NCI-H748 (cell line): ENCODE measurements at regions not wholly inside any gene's neighbourhood (a gene's known extent, or its start where the extent isn't known, plus 50 kb on each side); places are given as distances from the start of the nearest gene placed in this dataset.

Experiments used
- DNase-seq: peaks from one replicate; lab custom pipeline; 2025; ENCODE audit not compliant: unreplicated experiment; lab: John Stamatoyannopoulos, UW

- DNase-seq, result no peak
Observed at GRCh38 chr10:47186941-47187340, 113.1 kb upstream of the GDF10 start.

DNA sequence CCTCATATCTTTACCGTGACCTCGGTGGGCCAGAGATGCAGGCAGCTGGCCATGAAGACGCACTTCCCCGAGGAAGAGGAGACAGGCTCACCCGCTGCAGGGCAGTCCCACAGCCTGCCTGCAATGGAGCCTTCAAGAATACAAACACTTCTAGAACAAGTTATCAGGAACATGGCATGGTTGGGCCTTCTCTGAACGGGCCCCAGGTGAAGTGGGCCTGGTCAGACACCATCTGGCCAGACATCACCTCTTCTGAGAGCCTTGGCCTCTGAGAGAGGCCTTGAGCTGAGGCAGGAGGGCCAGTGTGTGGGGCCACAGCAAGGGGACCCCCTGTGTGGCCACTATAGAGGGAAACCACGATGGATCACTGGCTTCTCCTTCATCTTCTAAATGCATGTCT is 112.4 kb upstream of the GDF10 start:
- DNase-seq, result no peak

DNA sequence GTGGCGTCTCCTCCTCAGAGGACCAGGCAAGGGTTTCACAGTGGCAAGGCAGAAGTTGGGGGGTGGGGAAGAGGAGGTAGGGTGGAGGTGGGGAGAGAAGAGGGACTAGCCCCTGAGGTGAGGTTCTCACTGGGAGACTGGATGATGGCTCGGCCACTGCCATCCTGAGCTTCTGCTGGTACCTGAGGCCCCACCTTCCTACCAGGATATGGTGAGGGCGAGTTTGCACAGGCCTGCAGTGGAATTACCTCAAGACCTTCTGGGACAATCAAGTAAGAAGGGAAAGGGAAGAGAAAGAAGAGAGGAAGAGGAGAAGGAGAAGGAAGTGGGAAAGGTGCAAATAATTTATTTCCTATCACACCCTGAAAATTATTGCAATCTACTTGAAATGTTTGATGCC is 111.8 kb upstream of the GDF10 start:
- DNase-seq, result no peak

- peak; percentile 47 for DNase-seq
Observed at GRCh38 chr10:47189802-47190201, 110.2 kb upstream of the GDF10 start.

- DNase-seq, result peak; percentile 94
Observed at GRCh38 chr10:47190301-47190700, 109.7 kb upstream of the GDF10 start.

- DNase-seq, result peak; percentile 67
Observed at GRCh38 chr10:47190802-47191450, 109.1 kb upstream of the GDF10 start.

DNA sequence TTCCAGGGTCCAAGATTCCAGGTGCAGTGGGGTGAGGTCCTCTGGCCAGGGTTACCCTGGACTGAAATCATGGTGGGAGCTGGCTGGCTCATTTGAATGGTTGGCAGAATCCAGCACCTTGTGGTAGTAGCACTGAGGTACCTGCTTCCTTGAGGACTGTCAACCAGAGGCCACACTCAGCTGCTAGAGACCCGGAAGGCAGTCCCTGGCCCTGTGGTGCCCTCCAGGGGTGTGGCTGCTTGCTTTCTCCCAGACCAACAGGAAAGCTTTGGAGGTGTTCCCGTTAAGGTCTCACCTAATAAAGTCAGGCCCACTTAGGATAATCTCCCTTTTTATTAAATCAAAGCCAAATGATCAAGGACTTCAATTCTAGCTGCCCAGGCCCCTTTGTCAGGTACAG is 107.7 kb upstream of the GDF10 start:
- no peak for DNase-seq

- DNase-seq, result no peak
Observed at GRCh38 chr10:47193666-47194065, 106.3 kb upstream of the GDF10 start.

- peak; percentile 12 for DNase-seq
Observed at GRCh38 chr10:47195274-47195885, 104.6 kb upstream of the GDF10 start.

DNA sequence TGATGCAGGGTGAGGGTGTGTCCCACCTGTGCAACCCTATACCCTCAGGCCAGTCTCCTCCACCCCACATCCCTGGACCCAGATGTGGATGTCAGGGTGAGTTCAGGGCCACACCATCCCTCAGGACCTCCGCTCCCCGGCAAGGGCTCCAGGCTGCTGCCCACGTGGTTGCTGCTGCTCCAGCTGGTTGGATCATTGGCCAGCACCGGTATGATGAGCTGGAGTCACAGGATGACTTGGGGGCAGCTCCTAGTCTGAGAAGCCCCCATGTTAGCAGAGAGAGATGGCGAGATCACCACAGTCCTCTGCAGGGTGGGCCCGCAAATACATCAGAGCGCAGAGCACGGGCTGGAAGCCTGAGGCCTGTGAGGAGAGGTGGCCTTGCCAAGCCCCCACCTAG is 103.3 kb upstream of the GDF10 start:
- no peak for DNase-seq

- DNase-seq, result no peak
Observed at GRCh38 chr10:47198221-47198620, 101.8 kb upstream of the GDF10 start.

DNA sequence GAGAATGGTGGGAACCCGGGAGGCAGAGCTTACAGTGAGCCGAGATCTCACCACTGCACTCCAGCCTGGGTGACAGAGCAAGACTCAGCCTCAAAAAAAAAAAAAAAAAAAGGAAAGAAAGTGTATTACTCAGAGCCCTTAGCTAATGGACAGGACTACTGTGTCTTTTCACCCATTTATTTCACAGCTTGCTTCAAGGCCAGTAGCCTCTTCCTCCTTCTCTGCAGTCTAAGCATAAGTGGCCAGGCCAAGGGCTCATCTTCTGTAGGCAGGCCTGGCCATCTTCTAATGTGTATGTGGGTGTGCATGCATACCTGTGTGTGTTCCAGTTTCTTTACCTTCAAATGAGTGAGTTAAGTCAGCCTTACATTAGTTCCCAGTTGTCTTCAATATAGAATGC is 94.8 kb upstream of the GDF10 start:
- DNase-seq, result no peak

DNA sequence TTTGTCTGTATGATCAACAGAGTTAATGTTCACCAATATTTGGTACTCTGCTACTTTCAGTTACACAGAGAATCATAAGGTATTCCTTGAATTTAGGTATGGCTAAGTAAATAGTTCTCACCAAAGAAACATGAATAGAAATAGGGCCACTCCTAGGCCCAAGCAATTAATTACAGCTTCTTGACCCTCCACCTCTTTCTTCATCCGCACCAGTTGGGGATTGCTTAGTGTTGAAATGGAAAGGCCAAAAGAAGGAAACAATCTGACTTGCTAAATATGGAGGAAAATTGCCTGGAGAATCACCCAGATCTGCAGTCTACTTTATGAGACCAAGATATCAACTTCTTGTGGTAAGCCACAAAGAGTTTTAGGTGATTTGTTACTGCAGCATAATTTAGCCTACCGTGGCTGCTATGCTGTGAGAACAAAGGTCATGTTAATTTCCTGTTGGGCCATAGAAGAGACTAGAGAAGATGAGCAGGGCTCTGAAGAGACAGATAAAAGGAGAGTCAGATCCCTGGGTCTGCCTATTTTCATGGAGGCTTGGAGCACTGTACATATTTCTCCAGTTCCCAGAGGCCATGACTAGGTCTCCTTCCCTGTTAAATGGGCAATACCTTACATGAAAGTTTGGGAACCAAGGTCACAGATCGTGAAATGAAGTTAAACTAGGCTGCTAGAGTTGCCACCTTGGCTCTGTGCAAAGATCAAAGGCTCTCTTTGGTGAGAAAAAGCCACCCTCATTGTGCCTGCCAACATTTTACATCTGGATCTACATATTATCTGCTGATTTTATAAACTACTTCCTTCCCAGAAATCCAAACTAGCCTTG is 93.3 kb upstream of the GDF10 start:
- DNase-seq, result no peak

DNA sequence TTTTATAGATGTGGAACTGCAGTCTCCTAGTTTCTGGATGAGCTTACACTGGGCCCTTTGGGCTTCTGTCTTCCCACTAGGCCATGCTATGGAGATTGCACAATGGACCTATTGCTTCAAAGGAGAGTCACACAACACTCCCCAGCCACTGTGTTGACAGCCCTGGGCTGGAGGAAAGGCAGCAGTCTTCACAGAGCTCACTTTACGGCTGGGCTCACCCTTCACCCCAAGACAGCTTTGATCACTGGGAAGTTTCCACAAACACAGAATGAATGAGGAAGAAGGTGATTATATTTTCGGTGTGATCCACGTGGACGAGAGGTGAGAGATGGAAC is 92.7 kb upstream of the GDF10 start:
- DNase-seq, result no peak

DNA sequence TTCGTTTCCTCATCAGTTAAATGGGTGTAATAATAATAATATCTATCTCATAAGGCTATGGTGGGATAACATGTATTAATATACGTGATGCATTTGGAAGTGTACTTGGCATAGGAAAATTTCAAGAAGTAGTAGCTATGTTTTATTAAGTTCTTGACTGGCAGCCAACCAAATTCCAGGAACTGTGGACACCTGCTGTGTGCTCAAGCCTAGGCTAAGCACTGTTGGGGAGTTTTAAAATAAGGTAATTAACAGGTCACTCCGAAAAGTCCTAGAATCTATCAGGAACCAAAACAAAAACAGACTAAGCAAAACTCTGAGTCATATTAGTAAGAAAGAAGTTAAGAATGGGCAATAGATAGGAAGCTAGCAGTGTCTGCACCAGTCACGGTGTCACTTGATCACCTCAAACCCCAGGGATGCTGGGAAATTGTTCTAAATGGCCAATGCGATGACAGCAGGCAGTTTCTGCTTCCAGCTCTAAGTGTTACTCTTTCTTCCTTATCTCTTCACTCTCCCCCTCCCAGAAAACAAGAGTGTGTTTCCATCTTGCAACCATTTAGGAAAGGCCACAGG is 92.0 kb upstream of the GDF10 start:
- DNase-seq, result no peak

DNA sequence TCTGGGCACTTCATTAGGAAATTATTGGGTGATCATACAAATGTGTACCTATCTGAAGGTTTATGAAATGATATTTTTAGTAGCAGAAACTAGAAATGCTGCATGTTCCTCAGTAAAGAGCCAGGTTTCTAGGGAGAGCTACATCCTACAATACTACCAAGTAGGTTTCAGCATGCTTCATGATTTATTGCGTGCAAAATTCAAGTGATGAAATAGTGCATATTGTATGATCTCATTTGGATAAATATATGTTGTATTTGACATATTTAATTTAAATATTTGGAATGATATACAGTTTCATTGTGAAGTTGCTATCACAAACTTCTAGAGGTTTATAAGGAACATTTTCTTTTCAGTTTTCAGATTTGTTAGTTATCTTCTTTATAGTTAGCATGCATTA is 90.5 kb upstream of the GDF10 start:
- DNase-seq, result no peak

DNA sequence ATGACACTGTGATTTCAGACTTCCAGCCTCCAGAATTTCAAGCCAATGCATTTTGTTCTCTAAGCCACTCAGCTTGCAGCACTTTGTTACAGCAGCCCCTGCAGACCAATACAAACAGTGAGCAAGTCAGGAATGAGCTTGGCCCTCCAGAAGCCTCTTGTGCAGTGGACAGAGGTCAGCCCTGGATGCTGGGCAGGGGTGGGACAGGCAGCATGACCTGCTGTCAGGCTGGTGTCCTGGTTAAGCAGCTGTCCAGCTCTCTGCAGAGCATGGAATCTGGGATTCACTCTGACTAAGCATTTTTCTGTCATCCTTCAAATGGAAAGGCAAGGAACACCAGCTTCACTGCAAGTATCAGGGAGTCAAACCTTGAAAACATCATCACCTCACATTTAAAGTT is 85.5 kb upstream of the GDF10 start:
- DNase-seq, result no peak

GRCh38 chr10:47217113-47217512 is 82.9 kb upstream of the GDF10 start:
- no peak for DNase-seq

DNA sequence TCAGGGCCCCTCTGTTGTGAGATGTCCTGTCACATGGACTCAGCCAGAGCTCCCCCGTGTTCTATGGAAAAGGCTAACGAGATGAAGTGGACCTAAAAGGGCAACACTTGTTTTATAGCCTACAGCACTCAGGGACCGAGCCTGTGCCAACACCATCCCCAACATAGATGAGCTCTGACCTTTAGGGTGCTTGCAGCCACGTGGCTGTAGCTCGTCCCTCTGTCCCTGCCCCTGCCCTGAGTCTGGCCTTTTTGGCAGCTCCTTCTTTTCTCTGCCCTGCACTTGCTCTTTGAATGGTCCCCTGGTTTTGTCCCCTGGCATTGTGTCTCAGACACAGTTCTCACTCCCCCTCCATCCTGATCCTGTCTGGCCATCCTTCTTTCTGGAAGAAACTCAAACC is 81.2 kb upstream of the GDF10 start:
- no peak for DNase-seq

DNA sequence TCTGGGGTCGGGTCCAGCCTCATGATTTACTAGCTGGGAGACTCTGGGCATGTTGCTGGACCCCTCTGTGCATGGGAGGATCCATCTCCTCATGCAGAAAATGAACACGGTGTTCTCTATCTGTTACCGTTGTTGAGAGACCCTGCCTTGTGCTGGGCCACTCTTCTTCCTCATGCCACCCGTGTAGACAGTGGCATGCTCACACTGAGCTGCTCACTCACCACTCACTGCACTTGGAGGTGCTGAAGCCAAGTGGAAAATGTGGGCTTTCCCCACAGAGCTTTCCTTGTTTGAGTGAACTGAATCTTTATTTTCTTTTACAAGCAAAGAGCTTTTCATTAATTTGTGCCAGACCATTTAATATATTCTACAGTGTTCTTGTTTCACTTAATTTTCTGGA is 77.5 kb upstream of the GDF10 start:
- no peak for DNase-seq

DNA sequence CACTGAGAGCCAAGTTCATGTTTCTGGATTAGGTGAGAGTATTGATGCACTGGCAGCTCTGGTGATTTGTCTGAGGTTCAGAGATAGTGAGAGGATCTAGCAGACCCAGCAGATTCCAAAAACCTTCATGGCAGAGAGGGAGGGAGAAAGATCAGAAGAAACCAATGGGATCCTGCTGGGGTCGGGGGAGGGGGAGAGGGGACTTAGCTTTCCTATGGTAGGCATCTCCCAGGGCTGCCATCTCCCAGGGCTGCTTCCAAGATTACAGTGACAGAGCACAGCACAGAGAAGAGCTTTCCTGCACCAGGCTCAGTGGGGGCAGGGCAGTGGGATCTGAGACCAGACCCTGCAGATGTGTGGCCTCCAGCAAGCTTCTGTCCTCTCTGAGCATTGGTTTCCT is 76.8 kb upstream of the GDF10 start:
- no peak for DNase-seq

- no peak for DNase-seq
Observed at GRCh38 chr10:47224546-47225218, 75.3 kb upstream of the GDF10 start.
